ENCODE measurements at regions not wholly inside any gene's neighbourhood (a gene's known extent, or its start where the extent isn't known, plus 50 kb on each side); places are given as distances from the start of the nearest gene placed in this dataset.
"Not testable (repeated sequence)": the region's sequence is repeated elsewhere in the genome, so short reads cannot be mapped to it uniquely, and the experiment has no call there.

- H3K4me1 ChIP-seq (ENCODE audit: control insufficient read depth in 2 of 2, insufficient read depth in 2 of 2, low read length in 1 of 2); H3K9me3 ChIP-seq (ENCODE audit: control insufficient read depth in 2 of 2, insufficient read depth in 1 of 2, low read depth in 1 of 2, low read length in 1 of 2); H3K4me3 ChIP-seq (ENCODE audit: low read depth in 1 of 2, low read length in 2 of 2); H3K27me3 ChIP-seq (ENCODE audit: control insufficient read depth in 1 of 2, insufficient read depth in 2 of 2, low read length in 2 of 2); H3K36me3 ChIP-seq (ENCODE audit: control insufficient read depth in 2 of 2, insufficient read depth in 2 of 2, low read length in 1 of 2); H3K27ac ChIP-seq (ENCODE audit: low read depth in 2 of 2, low read length in 1 of 2): not testable (repeated sequence)
- WGBS, 2 donors = 88 to 89% methylated on average over 6 of the region's 6 CpGs
These were observed 1218.4 kb upstream of the TMEM132C start for GRCh38 chr12:127048525-127048924.

DNA sequence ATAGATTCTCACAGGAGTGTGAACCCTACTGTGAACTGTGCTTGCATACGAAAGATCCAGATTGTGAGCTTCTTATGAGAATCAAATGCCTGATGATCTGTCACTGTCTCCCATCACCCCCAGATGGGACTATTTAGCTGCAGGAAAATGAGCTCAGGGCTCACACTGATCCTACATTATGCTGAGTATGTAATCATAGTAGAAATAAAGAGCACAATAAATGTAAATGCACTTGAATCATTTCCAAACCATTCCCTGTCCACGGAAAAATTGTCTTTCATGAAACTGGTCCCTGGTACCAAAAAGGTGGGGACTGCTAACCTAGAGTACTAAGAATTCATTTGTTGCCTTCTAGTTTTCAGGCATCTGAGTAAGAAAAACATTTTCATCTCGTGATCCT, 1215.8 kb upstream of the TMEM132C start:
- H3K4me1 ChIP-seq (ENCODE audit: control insufficient read depth in 2 of 2, insufficient read depth in 2 of 2, low read length in 1 of 2) = no peaks in the 10 kb centered on the region
- H3K36me3 ChIP-seq (ENCODE audit: control insufficient read depth in 2 of 2, insufficient read depth in 2 of 2, low read length in 1 of 2) = no peaks in the 10 kb centered on the region
- WGBS, 2 donors = 78 to 85% methylated on average over 3 of the region's 3 CpGs
- H3K4me3 ChIP-seq (ENCODE audit: low read depth in 1 of 2, low read length in 2 of 2) = no peak overlapping the region
- H3K27ac ChIP-seq (ENCODE audit: low read depth in 2 of 2, low read length in 1 of 2) = no peak overlapping the region
- no peaks in the 10 kb centered on the region for H3K9me3 ChIP-seq (ENCODE audit: control insufficient read depth in 2 of 2, insufficient read depth in 1 of 2, low read depth in 1 of 2, low read length in 1 of 2)
- H3K27me3 ChIP-seq (ENCODE audit: control insufficient read depth in 1 of 2, insufficient read depth in 2 of 2, low read length in 2 of 2) = no peaks in the 10 kb centered on the region

DNA sequence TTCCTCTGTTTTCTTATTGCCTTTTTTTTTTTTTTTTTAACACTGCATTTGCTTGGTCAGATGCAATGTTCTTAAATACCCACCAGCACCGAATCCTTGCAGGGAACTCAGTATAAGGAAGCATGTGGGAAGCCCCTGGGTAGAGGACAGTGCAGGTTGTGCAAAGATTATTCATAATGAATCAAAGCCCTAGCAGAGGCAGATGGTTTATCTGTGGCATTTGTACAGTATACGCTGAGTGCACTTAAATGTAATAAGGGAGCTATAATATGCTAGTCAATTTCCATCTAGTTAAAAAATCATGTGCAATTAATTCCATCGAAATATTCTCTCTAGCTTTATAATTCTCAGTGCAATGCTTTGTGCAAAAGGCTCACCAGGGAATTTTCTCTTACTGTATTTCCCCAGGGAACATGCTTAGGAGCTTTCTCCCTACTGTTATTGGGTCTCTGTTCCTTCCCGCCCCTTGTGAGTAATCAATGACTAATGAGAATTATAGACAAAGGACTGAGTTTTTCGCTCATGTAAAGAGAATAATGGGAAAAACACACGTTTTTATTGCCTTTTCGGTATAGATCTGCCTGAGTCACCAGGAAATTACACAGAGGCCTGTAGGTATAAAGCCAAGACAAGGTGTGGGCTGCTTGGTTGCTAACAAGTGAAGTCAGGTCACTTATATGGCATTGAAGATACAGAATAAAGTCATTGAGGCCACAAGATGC, 1214.3 kb upstream of the TMEM132C start:
- no peaks in the 10 kb centered on the region for H3K36me3 ChIP-seq (ENCODE audit: control insufficient read depth in 2 of 2, insufficient read depth in 2 of 2, low read length in 1 of 2)
- no peaks in the 10 kb centered on the region for H3K9me3 ChIP-seq (ENCODE audit: control insufficient read depth in 2 of 2, insufficient read depth in 1 of 2, low read depth in 1 of 2, low read length in 1 of 2)
- no peaks in the 10 kb centered on the region for H3K4me1 ChIP-seq (ENCODE audit: control insufficient read depth in 2 of 2, insufficient read depth in 2 of 2, low read length in 1 of 2)
- no peaks in the 10 kb centered on the region for H3K27me3 ChIP-seq (ENCODE audit: control insufficient read depth in 1 of 2, insufficient read depth in 2 of 2, low read length in 2 of 2)
- 48 to 60% methylated on average over 7 of the region's 7 CpGs for WGBS, 2 donors
- H3K27ac ChIP-seq (ENCODE audit: low read depth in 2 of 2, low read length in 1 of 2) = no peak overlapping the region
- H3K4me3 ChIP-seq (ENCODE audit: low read depth in 1 of 2, low read length in 2 of 2) = no peak overlapping the region

DNA sequence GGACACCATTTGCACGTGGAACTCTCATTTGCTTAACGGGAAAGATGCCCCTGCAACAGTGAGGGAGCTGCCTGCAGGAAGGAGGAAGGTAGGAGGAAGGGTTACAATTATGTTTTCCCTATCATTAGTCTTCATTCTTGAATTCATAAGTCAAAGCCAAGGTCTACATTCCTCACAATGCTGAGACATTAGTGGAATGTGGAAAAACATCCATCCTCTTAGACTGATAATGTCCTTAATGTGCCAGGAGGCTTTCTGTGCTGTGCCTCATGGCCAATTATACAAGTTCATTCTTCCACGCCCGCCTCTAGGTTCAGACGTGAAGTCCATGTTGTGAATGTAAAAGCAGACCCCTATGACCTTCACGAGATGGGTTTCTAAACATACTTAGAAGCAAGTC, 1212.4 kb upstream of the TMEM132C start:
- no peaks in the 10 kb centered on the region for H3K27me3 ChIP-seq (ENCODE audit: control insufficient read depth in 1 of 2, insufficient read depth in 2 of 2, low read length in 2 of 2)
- WGBS, 2 donors = 64 to 70% methylated on average over 6 of the region's 6 CpGs
- H3K4me3 ChIP-seq (ENCODE audit: low read depth in 1 of 2, low read length in 2 of 2) = no peak overlapping the region
- no peaks in the 10 kb centered on the region for H3K9me3 ChIP-seq (ENCODE audit: control insufficient read depth in 2 of 2, insufficient read depth in 1 of 2, low read depth in 1 of 2, low read length in 1 of 2)
- H3K36me3 ChIP-seq (ENCODE audit: control insufficient read depth in 2 of 2, insufficient read depth in 2 of 2, low read length in 1 of 2) = no peaks in the 10 kb centered on the region
- H3K27ac ChIP-seq (ENCODE audit: low read depth in 2 of 2, low read length in 1 of 2) = no peak overlapping the region
- H3K4me1 ChIP-seq (ENCODE audit: control insufficient read depth in 2 of 2, insufficient read depth in 2 of 2, low read length in 1 of 2) = no peaks in the 10 kb centered on the region

- Histone ChIP-seq H3K4me1 (ENCODE audit: control insufficient read depth in 2 of 2, insufficient read depth in 2 of 2, low read length in 1 of 2) (no peaks in the 10 kb centered on the region), H3K27me3 (ENCODE audit: control insufficient read depth in 1 of 2, insufficient read depth in 2 of 2, low read length in 2 of 2) (no peaks in the 10 kb centered on the region), H3K4me3 (ENCODE audit: low read depth in 1 of 2, low read length in 2 of 2) (no peak overlapping the region), H3K9me3 (ENCODE audit: control insufficient read depth in 2 of 2, insufficient read depth in 1 of 2, low read depth in 1 of 2, low read length in 1 of 2) (peaks cover 0 to 4% of the 10 kb centered on the region in 2 donors), H3K36me3 (ENCODE audit: control insufficient read depth in 2 of 2, insufficient read depth in 2 of 2, low read length in 1 of 2) (no peaks in the 10 kb centered on the region), H3K27ac (ENCODE audit: low read depth in 2 of 2, low read length in 1 of 2) (no peak overlapping the region)
- 79 to 89% methylated on average over 26 to 28 of the region's 28 CpGs for WGBS, 2 donors
These were observed 1206.6 kb upstream of the TMEM132C start for GRCh38 chr12:127060310-127060847.

GRCh38 chr12:127060933-127061332, 1206.0 kb upstream of the TMEM132C start:
- H3K27ac ChIP-seq (ENCODE audit: low read depth in 2 of 2, low read length in 1 of 2) = no peak overlapping the region
- no peaks in the 10 kb centered on the region for H3K4me1 ChIP-seq (ENCODE audit: control insufficient read depth in 2 of 2, insufficient read depth in 2 of 2, low read length in 1 of 2)
- H3K4me3 ChIP-seq (ENCODE audit: low read depth in 1 of 2, low read length in 2 of 2) = no peak overlapping the region
- peaks cover 0 to 4% of the 10 kb centered on the region in 2 donors for H3K9me3 ChIP-seq (ENCODE audit: control insufficient read depth in 2 of 2, insufficient read depth in 1 of 2, low read depth in 1 of 2, low read length in 1 of 2)
- H3K36me3 ChIP-seq (ENCODE audit: control insufficient read depth in 2 of 2, insufficient read depth in 2 of 2, low read length in 1 of 2) = no peaks in the 10 kb centered on the region
- H3K27me3 ChIP-seq (ENCODE audit: control insufficient read depth in 1 of 2, insufficient read depth in 2 of 2, low read length in 2 of 2) = no peaks in the 10 kb centered on the region
- 89 to 93% methylated on average over 14 of the region's 14 CpGs for WGBS, 2 donors

- no peak overlapping the region for H3K4me3 ChIP-seq (ENCODE audit: low read depth in 1 of 2, low read length in 2 of 2)
- H3K4me1 ChIP-seq (ENCODE audit: control insufficient read depth in 2 of 2, insufficient read depth in 2 of 2, low read length in 1 of 2) = no peaks in the 10 kb centered on the region
- H3K9me3 ChIP-seq (ENCODE audit: control insufficient read depth in 2 of 2, insufficient read depth in 1 of 2, low read depth in 1 of 2, low read length in 1 of 2) = peaks cover 0 to 4% of the 10 kb centered on the region in 2 donors
- no peak overlapping the region for H3K27ac ChIP-seq (ENCODE audit: low read depth in 2 of 2, low read length in 1 of 2)
- WGBS, 2 donors = 49 to 52% methylated on average over 18 of the region's 18 CpGs
- no peaks in the 10 kb centered on the region for H3K27me3 ChIP-seq (ENCODE audit: control insufficient read depth in 1 of 2, insufficient read depth in 2 of 2, low read length in 2 of 2)
- no peaks in the 10 kb centered on the region for H3K36me3 ChIP-seq (ENCODE audit: control insufficient read depth in 2 of 2, insufficient read depth in 2 of 2, low read length in 1 of 2)
These were observed 1203.5 kb upstream of the TMEM132C start for GRCh38 chr12:127063339-127064072.

DNA sequence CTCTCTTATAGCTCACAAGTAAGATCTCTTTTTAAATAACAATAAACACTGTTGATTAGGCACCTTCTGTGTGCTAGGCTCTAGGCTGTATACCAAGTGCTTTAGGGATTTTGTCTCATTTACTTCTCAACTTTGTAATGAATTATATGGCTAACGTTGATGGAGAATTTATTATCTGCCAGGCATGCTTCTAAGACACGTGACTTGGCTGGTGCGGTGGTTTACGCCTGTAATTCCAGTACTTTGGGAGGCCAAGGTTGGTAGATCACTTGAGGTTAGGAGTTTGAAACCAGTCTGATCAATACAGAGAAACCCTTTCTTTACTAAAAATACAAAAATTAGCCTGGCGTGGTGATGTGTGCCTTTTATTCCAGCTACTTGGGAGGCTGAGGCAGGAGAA, 1202.8 kb upstream of the TMEM132C start:
- Histone ChIP-seq H3K4me3 (ENCODE audit: low read depth in 1 of 2, low read length in 2 of 2) (no peak overlapping the region), H3K27ac (ENCODE audit: low read depth in 2 of 2, low read length in 1 of 2) (no peak overlapping the region), H3K36me3 (ENCODE audit: control insufficient read depth in 2 of 2, insufficient read depth in 2 of 2, low read length in 1 of 2) (no peaks in the 10 kb centered on the region), H3K9me3 (ENCODE audit: control insufficient read depth in 2 of 2, insufficient read depth in 1 of 2, low read depth in 1 of 2, low read length in 1 of 2) (peaks cover 0 to 4% of the 10 kb centered on the region in 2 donors), H3K27me3 (ENCODE audit: control insufficient read depth in 1 of 2, insufficient read depth in 2 of 2, low read length in 2 of 2) (no peaks in the 10 kb centered on the region), H3K4me1 (ENCODE audit: control insufficient read depth in 2 of 2, insufficient read depth in 2 of 2, low read length in 1 of 2) (no peaks in the 10 kb centered on the region)
- WGBS, 2 donors = 85 to 91% methylated on average over 5 of the region's 5 CpGs

GRCh38 chr12:127065595-127065994, 1201.4 kb upstream of the TMEM132C start:
- no peaks in the 10 kb centered on the region for H3K36me3 ChIP-seq (ENCODE audit: control insufficient read depth in 2 of 2, insufficient read depth in 2 of 2, low read length in 1 of 2)
- no peak overlapping the region for H3K4me3 ChIP-seq (ENCODE audit: low read depth in 1 of 2, low read length in 2 of 2)
- no peaks in the 10 kb centered on the region for H3K27me3 ChIP-seq (ENCODE audit: control insufficient read depth in 1 of 2, insufficient read depth in 2 of 2, low read length in 2 of 2)
- H3K27ac ChIP-seq (ENCODE audit: low read depth in 2 of 2, low read length in 1 of 2) = no peak overlapping the region
- no peaks in the 10 kb centered on the region for H3K4me1 ChIP-seq (ENCODE audit: control insufficient read depth in 2 of 2, insufficient read depth in 2 of 2, low read length in 1 of 2)
- peaks cover 0 to 4% of the 10 kb centered on the region in 2 donors for H3K9me3 ChIP-seq (ENCODE audit: control insufficient read depth in 2 of 2, insufficient read depth in 1 of 2, low read depth in 1 of 2, low read length in 1 of 2)
- WGBS, 2 donors = 47 to 54% methylated on average over 1 of the region's 1 CpG
